Endothelial cell of umbilical vein (primary cell): ENCODE measurements at regions not wholly inside any gene's neighbourhood (a gene's known extent, or its start where the extent isn't known, plus 50 kb on each side); places are given as distances from the start of the nearest gene placed in this dataset.
"Not testable (repeated sequence)": the region's sequence is repeated elsewhere in the genome, so short reads cannot be mapped to it uniquely, and the experiment has no call there.

Experiments used
- EZH2 ChIP-seq: IDR thresholded peaks from 2 replicates; pipeline ENCODE4 v1.6.1; 2012; ENCODE audit warnings: borderline replicate concordance, low read depth, mild to moderate bottlenecking, moderate library complexity, low read length, inconsistent platforms; ENCODE audit not compliant: severe bottlenecking
- FOS ChIP-seq: IDR thresholded peaks from 2 replicates; pipeline ENCODE4 v1.6.1; 2011; ENCODE audit warnings: mild to moderate bottlenecking, low read length, moderate library complexity, borderline replicate concordance; ENCODE audit not compliant: insufficient read depth
- GATA2 ChIP-seq: IDR thresholded peaks from 2 replicates; pipeline ENCODE4 v1.7.0; 2011; ENCODE audit warnings: low read depth, mild to moderate bottlenecking, moderate library complexity, mixed read lengths, low read length; ENCODE audit not compliant: insufficient read length, insufficient read depth
- JUN ChIP-seq: IDR thresholded peaks from 2 replicates; pipeline ENCODE4 v1.6.1; 2011; ENCODE audit warnings: borderline replicate concordance, low read depth; ENCODE audit not compliant: insufficient read length, insufficient read depth
- POLR2A ChIP-seq: IDR thresholded peaks from 2 replicates; pipeline ENCODE4 v1.6.1; 2012; ENCODE audit warnings: low read depth, mild to moderate bottlenecking, control low read depth, low read length
- POLR2AphosphoS5 ChIP-seq: IDR thresholded peaks from 2 replicates; pipeline ENCODE4 v1.6.1; 2012; ENCODE audit warnings: low read depth, mild to moderate bottlenecking, control low read depth, low read length, moderate library complexity; ENCODE audit not compliant: insufficient read depth
- TF ChIP-seq, protein P1 (sequence below), 2 donors: IDR thresholded peaks; 1 replicate in 1 of 2; 2 replicates in 1 of 2; pipeline ENCODE4 v1.5.1; 2011; ENCODE audit warnings: low read length in 2 of 2, mild to moderate bottlenecking in 2 of 2, moderate library complexity in 2 of 2, control low read depth in 1 of 2, inconsistent platforms in 1 of 2, low read depth in 1 of 2; ENCODE audit not compliant: insufficient read depth in 1 of 2; ENCODE audit errors: extremely low read depth in 1 of 2
- TF ChIP-seq, protein P2 (sequence below): IDR thresholded peaks from 2 replicates; pipeline ENCODE4 v1.6.1; 2011; ENCODE audit not compliant: insufficient read depth, insufficient read length

DNA sequence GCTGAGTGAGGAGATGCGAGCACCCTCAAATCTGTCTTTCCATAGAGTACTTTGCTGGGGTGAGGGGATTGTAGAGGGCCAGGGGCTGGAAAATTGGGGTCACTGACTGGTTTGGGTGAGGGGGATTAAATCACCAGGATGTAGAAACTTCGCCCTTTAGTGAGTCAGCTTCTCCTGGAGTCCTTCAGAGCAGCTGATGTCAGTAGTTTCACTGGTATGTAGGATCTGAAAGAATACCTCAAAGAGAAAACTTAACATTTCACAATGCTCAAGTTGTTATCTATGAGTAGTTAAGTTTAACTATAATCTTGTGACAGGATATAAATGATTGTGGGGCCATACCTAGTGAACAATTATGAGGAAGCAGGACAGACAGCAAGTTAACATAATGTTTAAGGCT is 174.7 kb upstream of the ZNF717 start:
- TF ChIP-seq, protein P1, sequence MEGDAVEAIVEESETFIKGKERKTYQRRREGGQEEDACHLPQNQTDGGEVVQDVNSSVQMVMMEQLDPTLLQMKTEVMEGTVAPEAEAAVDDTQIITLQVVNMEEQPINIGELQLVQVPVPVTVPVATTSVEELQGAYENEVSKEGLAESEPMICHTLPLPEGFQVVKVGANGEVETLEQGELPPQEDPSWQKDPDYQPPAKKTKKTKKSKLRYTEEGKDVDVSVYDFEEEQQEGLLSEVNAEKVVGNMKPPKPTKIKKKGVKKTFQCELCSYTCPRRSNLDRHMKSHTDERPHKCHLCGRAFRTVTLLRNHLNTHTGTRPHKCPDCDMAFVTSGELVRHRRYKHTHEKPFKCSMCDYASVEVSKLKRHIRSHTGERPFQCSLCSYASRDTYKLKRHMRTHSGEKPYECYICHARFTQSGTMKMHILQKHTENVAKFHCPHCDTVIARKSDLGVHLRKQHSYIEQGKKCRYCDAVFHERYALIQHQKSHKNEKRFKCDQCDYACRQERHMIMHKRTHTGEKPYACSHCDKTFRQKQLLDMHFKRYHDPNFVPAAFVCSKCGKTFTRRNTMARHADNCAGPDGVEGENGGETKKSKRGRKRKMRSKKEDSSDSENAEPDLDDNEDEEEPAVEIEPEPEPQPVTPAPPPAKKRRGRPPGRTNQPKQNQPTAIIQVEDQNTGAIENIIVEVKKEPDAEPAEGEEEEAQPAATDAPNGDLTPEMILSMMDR (IDR thresholded peaks at IDR 0.05; ENCODE audit: extremely low read depth in 1 of 2, insufficient read depth in 1 of 2, low read depth in 1 of 2, low read length in 2 of 2): not testable (repeated sequence)
- TF ChIP-seq POLR2A, EZH2, FOS, GATA2, POLR2AphosphoS5, JUN: not testable (repeated sequence)
- TF ChIP-seq, protein P2, sequence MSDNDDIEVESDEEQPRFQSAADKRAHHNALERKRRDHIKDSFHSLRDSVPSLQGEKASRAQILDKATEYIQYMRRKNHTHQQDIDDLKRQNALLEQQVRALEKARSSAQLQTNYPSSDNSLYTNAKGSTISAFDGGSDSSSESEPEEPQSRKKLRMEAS: not testable (repeated sequence)
